ENCODE measurements at regions not wholly inside any gene's neighbourhood (a gene's known extent, or its start where the extent isn't known, plus 50 kb on each side); places are given as distances from the start of the nearest gene placed in this dataset.

DNA sequence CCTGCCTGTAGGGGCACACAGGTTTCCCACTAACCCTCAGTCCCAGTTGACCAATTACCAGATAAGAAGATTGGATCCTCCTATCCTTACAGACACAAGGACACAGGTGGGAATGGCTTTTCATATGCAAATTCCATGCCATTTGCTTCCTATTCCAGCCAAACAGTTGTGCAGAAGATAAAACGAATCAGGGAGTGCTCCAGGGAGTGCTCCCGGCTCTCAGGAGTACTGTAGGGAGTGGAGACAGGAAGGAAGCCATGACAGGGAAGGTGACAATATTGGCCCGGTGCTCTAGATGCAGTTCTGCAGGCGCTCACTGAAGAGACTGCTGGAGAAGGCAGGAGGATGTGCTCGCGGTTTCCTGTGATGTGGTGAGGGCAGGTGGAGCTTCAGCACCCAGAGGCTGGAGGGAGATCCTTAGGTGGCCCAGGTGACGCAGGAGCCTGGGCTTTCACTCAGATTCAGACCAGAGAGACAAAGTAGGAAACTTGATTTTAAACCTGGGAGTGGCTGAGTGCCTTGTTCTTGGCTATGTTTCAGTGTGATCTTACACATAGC is 260.0 kb downstream of the AUH start:
- ChIA-PET POLR2A (no interaction called here), CTCF (no interaction called here)
- H3K9ac ChIP-seq = no peak overlapping the region
- no peaks in the 10 kb centered on the region for H3K9me3 ChIP-seq
- no peaks in the 10 kb centered on the region for H3K9me2 ChIP-seq
- H3K4me1 ChIP-seq (ENCODE audit: control insufficient read depth in 1 of 2, insufficient read depth in 2 of 2, low read depth in 1 of 2, low read length in 1 of 2) = peaks cover 3 to 8% of the 10 kb centered on the region in 2 experiments; a peak in 3 of 4 replicates
- no peaks in the 10 kb centered on the region for H3F3A ChIP-seq (replicated peaks; ENCODE audit: insufficient read depth)
- H3K27me3 ChIP-seq (ENCODE audit: insufficient read depth) = no peaks in the 10 kb centered on the region
- no peak for DNase-seq
- no peak overlapping the region for H2AFZ ChIP-seq (ENCODE audit: low read depth)
- H3K4me3 ChIP-seq (ENCODE audit: low read depth in 2 of 2, low read length in 1 of 2) = no peak overlapping the region
- no peak overlapping the region for H3K4me2 ChIP-seq
- WGBS (ENCODE audit: low lambda C conversion rate) = 80% methylated on average over 6 of the region's 7 CpGs
- H3K36me3 ChIP-seq (replicated peaks in 1 of 2; ENCODE audit: control insufficient read depth in 1 of 2, insufficient read depth in 2 of 2, low read length in 1 of 2) = no peaks in the 10 kb centered on the region
- no peaks in the 10 kb centered on the region for H3K79me2 ChIP-seq (ENCODE audit: insufficient read depth)
- no peak overlapping the region for H3K27ac ChIP-seq (ENCODE audit: low read depth in 2 of 2, low read length in 1 of 2)
- TF ChIP-seq MEF2A (IDR thresholded peaks at IDR 0.05; ENCODE audit: borderline replicate concordance, low read depth) (no peak), RCOR1 (IDR thresholded peaks at IDR 0.05; ENCODE audit: low read length) (no peak), IRF3 (IDR thresholded peaks at IDR 0.05; ENCODE audit: low read depth, low read length) (no peak), FOXJ3 (CRISPR knock-in tag; IDR thresholded peaks at IDR 0.05) (no peak), FOSL2 (IDR thresholded peaks at IDR 0.05; ENCODE audit: borderline replicate concordance, low read depth) (no peak), RXRA (IDR thresholded peaks at IDR 0.05; ENCODE audit: borderline replicate concordance, low read depth) (no peak), MXI1 (IDR thresholded peaks at IDR 0.05; ENCODE audit: low read depth, low read length) (no peak), EP300 (IDR thresholded peaks at IDR 0.05; ENCODE audit: borderline replicate concordance in 1 of 2, low read depth in 1 of 2, low read length in 1 of 2) (no peak), GATA2 (CRISPR knock-in tag; IDR thresholded peaks at IDR 0.05) (no peak), SIN3A (IDR thresholded peaks at IDR 0.05; ENCODE audit: borderline replicate concordance, low read depth, low read length) (no peak), NRF1 (IDR thresholded peaks at IDR 0.05; ENCODE audit: low read depth, low read length) (no peak), FOXM1 (IDR thresholded peaks at IDR 0.05; ENCODE audit: low read depth) (no peak), RFX5 (IDR thresholded peaks at IDR 0.05; ENCODE audit: low read length) (no peak)
- TF ChIP-seq, protein P1, sequence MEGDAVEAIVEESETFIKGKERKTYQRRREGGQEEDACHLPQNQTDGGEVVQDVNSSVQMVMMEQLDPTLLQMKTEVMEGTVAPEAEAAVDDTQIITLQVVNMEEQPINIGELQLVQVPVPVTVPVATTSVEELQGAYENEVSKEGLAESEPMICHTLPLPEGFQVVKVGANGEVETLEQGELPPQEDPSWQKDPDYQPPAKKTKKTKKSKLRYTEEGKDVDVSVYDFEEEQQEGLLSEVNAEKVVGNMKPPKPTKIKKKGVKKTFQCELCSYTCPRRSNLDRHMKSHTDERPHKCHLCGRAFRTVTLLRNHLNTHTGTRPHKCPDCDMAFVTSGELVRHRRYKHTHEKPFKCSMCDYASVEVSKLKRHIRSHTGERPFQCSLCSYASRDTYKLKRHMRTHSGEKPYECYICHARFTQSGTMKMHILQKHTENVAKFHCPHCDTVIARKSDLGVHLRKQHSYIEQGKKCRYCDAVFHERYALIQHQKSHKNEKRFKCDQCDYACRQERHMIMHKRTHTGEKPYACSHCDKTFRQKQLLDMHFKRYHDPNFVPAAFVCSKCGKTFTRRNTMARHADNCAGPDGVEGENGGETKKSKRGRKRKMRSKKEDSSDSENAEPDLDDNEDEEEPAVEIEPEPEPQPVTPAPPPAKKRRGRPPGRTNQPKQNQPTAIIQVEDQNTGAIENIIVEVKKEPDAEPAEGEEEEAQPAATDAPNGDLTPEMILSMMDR (IDR thresholded peaks at IDR 0.05) = no peak
- TF ChIP-seq, protein P2, sequence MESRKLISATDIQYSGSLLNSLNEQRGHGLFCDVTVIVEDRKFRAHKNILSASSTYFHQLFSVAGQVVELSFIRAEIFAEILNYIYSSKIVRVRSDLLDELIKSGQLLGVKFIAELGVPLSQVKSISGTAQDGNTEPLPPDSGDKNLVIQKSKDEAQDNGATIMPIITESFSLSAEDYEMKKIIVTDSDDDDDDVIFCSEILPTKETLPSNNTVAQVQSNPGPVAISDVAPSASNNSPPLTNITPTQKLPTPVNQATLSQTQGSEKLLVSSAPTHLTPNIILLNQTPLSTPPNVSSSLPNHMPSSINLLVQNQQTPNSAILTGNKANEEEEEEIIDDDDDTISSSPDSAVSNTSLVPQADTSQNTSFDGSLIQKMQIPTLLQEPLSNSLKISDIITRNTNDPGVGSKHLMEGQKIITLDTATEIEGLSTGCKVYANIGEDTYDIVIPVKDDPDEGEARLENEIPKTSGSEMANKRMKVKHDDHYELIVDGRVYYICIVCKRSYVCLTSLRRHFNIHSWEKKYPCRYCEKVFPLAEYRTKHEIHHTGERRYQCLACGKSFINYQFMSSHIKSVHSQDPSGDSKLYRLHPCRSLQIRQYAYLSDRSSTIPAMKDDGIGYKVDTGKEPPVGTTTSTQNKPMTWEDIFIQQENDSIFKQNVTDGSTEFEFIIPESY (IDR thresholded peaks at IDR 0.05; ENCODE audit: borderline replicate concordance, low read depth) = no peak
- TF ChIP-seq, protein P3, sequence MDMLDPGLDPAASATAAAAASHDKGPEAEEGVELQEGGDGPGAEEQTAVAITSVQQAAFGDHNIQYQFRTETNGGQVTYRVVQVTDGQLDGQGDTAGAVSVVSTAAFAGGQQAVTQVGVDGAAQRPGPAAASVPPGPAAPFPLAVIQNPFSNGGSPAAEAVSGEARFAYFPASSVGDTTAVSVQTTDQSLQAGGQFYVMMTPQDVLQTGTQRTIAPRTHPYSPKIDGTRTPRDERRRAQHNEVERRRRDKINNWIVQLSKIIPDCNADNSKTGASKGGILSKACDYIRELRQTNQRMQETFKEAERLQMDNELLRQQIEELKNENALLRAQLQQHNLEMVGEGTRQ (IDR thresholded peaks at IDR 0.05; ENCODE audit: borderline replicate concordance, low read depth, low read length) = no peak
- TF ChIP-seq, protein P4, sequence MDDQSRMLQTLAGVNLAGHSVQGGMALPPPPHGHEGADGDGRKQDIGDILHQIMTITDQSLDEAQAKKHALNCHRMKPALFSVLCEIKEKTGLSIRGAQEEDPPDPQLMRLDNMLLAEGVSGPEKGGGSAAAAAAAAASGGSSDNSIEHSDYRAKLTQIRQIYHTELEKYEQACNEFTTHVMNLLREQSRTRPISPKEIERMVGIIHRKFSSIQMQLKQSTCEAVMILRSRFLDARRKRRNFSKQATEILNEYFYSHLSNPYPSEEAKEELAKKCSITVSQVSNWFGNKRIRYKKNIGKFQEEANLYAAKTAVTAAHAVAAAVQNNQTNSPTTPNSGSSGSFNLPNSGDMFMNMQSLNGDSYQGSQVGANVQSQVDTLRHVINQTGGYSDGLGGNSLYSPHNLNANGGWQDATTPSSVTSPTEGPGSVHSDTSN (IDR thresholded peaks at IDR 0.05) = no peak
- no peaks in the 10 kb centered on the region for H4K20me1 ChIP-seq (ENCODE audit: insufficient read depth)
